SK-N-SH treated with all-trans-retinoic acid at 6 μM for 48 hours (cell line): ENCODE measurements at regions not wholly inside any gene's neighbourhood (a gene's known extent, or its start where the extent isn't known, plus 50 kb on each side); places are given as distances from the start of the nearest gene placed in this dataset.

Experiments
- ATAC-seq: fragments of 200-7000 bp; cut with Tn5 transposase; 3 replicates; pipeline ENCODE4 v1.9.1; 2020; ENCODE audit warnings: mild to moderate bottlenecking, moderate library complexity
- BACH2 ChIP-seq: fragments of 250-450 bp; sonication (Bioruptor Pico); IDR thresholded peaks from 2 replicates; pipeline ENCODE4 v1.9.0; 2021; ENCODE audit warnings: mild to moderate bottlenecking, borderline replicate concordance
- CSDC2 ChIP-seq: fragments of 250-450 bp; sonication (Bioruptor Pico); IDR thresholded peaks from 2 replicates; pipeline ENCODE4 v1.5.0; 2020; ENCODE audit warnings: mild to moderate bottlenecking, moderate library complexity
- ESRRG ChIP-seq: fragments of 250-450 bp; sonication (Bioruptor Pico); IDR thresholded peaks from 2 replicates; pipeline ENCODE4 v1.6.1; 2021; ENCODE audit warnings: mild to moderate bottlenecking
- GLIS3 ChIP-seq: fragments of 250-450 bp; sonication (Bioruptor Pico); IDR thresholded peaks from 2 replicates; pipeline ENCODE4 v1.5.0; 2020; ENCODE audit warnings: mild to moderate bottlenecking, moderate library complexity
- ISL1 ChIP-seq: fragments of 250-450 bp; sonication (Bioruptor Pico); IDR thresholded peaks from 2 replicates; pipeline ENCODE4 v2.1.2; 2022; ENCODE audit warnings: mild to moderate bottlenecking, moderate library complexity
- OSR1 ChIP-seq: fragments of 250-450 bp; sonication (Bioruptor Pico); IDR thresholded peaks from 2 replicates; pipeline ENCODE4 v1.8.0; 2022; ENCODE audit warnings: moderate library complexity, mild to moderate bottlenecking, inconsistent platforms
- PATZ1 ChIP-seq: fragments of 250-450 bp; sonication (Bioruptor Pico); IDR thresholded peaks from 2 replicates; pipeline ENCODE4 v1.8.0; 2020; ENCODE audit warnings: mild to moderate bottlenecking, moderate library complexity, borderline replicate concordance
- POU6F1 ChIP-seq: fragments of 250-450 bp; sonication (Bioruptor Pico); IDR thresholded peaks from 2 replicates; pipeline ENCODE4 v1.8.0; 2021; ENCODE audit warnings: low read depth, mild to moderate bottlenecking, moderate library complexity, borderline replicate concordance
- PPARA ChIP-seq: fragments of 250-450 bp; sonication (Bioruptor Pico); IDR thresholded peaks from 2 replicates; pipeline ENCODE4 v1.5.0; 2020; ENCODE audit warnings: mild to moderate bottlenecking, borderline replicate concordance
- RARB ChIP-seq: fragments of 250-450 bp; sonication (Bioruptor Pico); IDR thresholded peaks from 2 replicates; pipeline ENCODE4 v1.8.0; 2021; ENCODE audit warnings: mild to moderate bottlenecking, moderate library complexity
- TCF4 ChIP-seq: fragments of 250-450 bp; sonication (Bioruptor Pico); IDR thresholded peaks from 2 replicates; pipeline ENCODE4 v1.8.0; 2021; ENCODE audit warnings: mild to moderate bottlenecking, moderate library complexity, borderline replicate concordance
- TOX ChIP-seq: fragments of 250-450 bp; sonication (Bioruptor Pico); IDR thresholded peaks from 2 replicates; pipeline ENCODE4 v1.8.0; 2021; ENCODE audit warnings: mild to moderate bottlenecking, moderate library complexity, borderline replicate concordance
- ZC3H10 ChIP-seq: fragments of 250-450 bp; sonication (Bioruptor Pico); IDR thresholded peaks from 2 replicates; pipeline ENCODE4 v1.5.1; 2021; ENCODE audit warnings: mild to moderate bottlenecking, moderate library complexity
- ZFP3 ChIP-seq: fragments of 250-450 bp; sonication (Bioruptor Pico); IDR thresholded peaks from 2 replicates; pipeline ENCODE4 v1.5.0; 2020; ENCODE audit warnings: mild to moderate bottlenecking, moderate library complexity
- ZFP30 ChIP-seq: fragments of 450-650 bp; formaldehyde crosslinking; IDR thresholded peaks from 2 replicates; pipeline ENCODE4 v1.5.0; 2022; ENCODE audit warnings: mild to moderate bottlenecking, moderate library complexity
- ZNF565 ChIP-seq: fragments of 450-650 bp; formaldehyde crosslinking; conservative IDR thresholded peaks from 2 replicates; pipeline ENCODE4 v1.5.0; 2020; ENCODE audit warnings: low read depth, mild to moderate bottlenecking, moderate library complexity
- ZNF70 ChIP-seq: fragments of 450-650 bp; formaldehyde crosslinking; IDR thresholded peaks from 2 replicates; pipeline ENCODE4 v1.5.0; 2020; ENCODE audit warnings: mild to moderate bottlenecking, moderate library complexity
- ZNF8 ChIP-seq: fragments of 450-650 bp; formaldehyde crosslinking; IDR thresholded peaks from 2 replicates; pipeline ENCODE4 v1.5.0; 2020; ENCODE audit warnings: mild to moderate bottlenecking, moderate library complexity
- TF ChIP-seq, protein P1 (sequence below): fragments of 250-450 bp; sonication (Bioruptor Pico); IDR thresholded peaks from 2 replicates; pipeline ENCODE4 v1.5.1; 2021; ENCODE audit warnings: mild to moderate bottlenecking, moderate library complexity
- TF ChIP-seq, protein P2 (sequence below): fragments of 250-450 bp; sonication (Bioruptor Pico); IDR thresholded peaks from 2 replicates; pipeline ENCODE4 v1.5.1; 2020; ENCODE audit warnings: low read depth, mild to moderate bottlenecking, moderate library complexity

- TF ChIP-seq ISL1 (CRISPR knock-in tag) = no peak
- TF ChIP-seq ZNF565 (CRISPR knock-in tag) = no peak
- no peak for TF ChIP-seq PPARA (CRISPR knock-in tag)
- no peak for TF ChIP-seq RARB (CRISPR knock-in tag)
- no peak for TF ChIP-seq ESRRG
- TF ChIP-seq CSDC2 (CRISPR knock-in tag) = no peak
- no peak for TF ChIP-seq GLIS3
- no peak for TF ChIP-seq PATZ1 (CRISPR knock-in tag)
- no peak for TF ChIP-seq TCF4 (CRISPR knock-in tag)
- TF ChIP-seq, protein P1, sequence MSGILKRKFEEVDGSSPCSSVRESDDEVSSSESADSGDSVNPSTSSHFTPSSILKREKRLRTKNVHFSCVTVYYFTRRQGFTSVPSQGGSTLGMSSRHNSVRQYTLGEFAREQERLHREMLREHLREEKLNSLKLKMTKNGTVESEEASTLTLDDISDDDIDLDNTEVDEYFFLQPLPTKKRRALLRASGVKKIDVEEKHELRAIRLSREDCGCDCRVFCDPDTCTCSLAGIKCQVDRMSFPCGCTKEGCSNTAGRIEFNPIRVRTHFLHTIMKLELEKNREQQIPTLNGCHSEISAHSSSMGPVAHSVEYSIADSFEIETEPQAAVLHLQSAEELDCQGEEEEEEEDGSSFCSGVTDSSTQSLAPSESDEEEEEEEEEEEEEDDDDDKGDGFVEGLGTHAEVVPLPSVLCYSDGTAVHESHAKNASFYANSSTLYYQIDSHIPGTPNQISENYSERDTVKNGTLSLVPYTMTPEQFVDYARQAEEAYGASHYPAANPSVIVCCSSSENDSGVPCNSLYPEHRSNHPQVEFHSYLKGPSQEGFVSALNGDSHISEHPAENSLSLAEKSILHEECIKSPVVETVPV (CRISPR knock-in tag) = no peak
- no peak for TF ChIP-seq POU6F1 (CRISPR knock-in tag)
- no peak for TF ChIP-seq ZFP30 (CRISPR knock-in tag)
- TF ChIP-seq OSR1 (CRISPR knock-in tag) = no peak
- TF ChIP-seq ZNF8 = no peak
- no peak for ATAC-seq
Measured at GRCh38 chr2:136209561-136210454, 91.9 kb upstream of the CXCR4 start.

- no peak for TF ChIP-seq POU6F1 (CRISPR knock-in tag)
- TF ChIP-seq, protein P2, sequence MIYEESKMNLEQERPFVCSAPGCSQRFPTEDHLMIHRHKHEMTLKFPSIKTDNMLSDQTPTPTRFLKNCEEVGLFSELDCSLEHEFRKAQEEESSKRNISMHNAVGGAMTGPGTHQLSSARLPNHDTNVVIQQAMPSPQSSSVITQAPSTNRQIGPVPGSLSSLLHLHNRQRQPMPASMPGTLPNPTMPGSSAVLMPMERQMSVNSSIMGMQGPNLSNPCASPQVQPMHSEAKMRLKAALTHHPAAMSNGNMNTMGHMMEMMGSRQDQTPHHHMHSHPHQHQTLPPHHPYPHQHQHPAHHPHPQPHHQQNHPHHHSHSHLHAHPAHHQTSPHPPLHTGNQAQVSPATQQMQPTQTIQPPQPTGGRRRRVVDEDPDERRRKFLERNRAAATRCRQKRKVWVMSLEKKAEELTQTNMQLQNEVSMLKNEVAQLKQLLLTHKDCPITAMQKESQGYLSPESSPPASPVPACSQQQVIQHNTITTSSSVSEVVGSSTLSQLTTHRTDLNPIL (CRISPR knock-in tag) = no peak
- no peak for TF ChIP-seq ZNF565 (CRISPR knock-in tag)
- no peak for TF ChIP-seq TCF4 (CRISPR knock-in tag)
- no peak for TF ChIP-seq ISL1 (CRISPR knock-in tag)
- TF ChIP-seq ESRRG = no peak
- no peak for TF ChIP-seq ZFP3
- TF ChIP-seq OSR1 (CRISPR knock-in tag) = no peak
- no peak for TF ChIP-seq ZC3H10 (CRISPR knock-in tag)
- TF ChIP-seq GLIS3 = no peak
- TF ChIP-seq TOX = no peak
- TF ChIP-seq ZNF70 (CRISPR knock-in tag) = no peak
- ATAC-seq = no peak
Measured at GRCh38 chr2:136208682-136209420, 90.9 kb upstream of the CXCR4 start.

- ATAC-seq = no peak
- TF ChIP-seq TCF4 (CRISPR knock-in tag) (no peak), BACH2 (CRISPR knock-in tag) (no peak), ZFP3 (no peak)
Measured at GRCh38 chr2:136207665-136208064, 89.7 kb upstream of the CXCR4 start.
